SK-N-SH (cell line): ENCODE measurements at regions not wholly inside any gene's neighbourhood (a gene's known extent, or its start where the extent isn't known, plus 50 kb on each side); places are given as distances from the start of the nearest gene placed in this dataset.

Experiments used
- CTCF ChIA-PET: fragments of 300-600, 350-600 bp; formaldehyde crosslinking; extraction: SDS; loops from one replicate; lab custom pipeline; 2021; lab: Yijun Ruan, JAX
- POLR2A ChIA-PET: fragments of 350-600 bp; sonication (Branson Sonifier 250); formaldehyde crosslinking; extraction: SDS; loops from one replicate; lab custom pipeline; 2020; ENCODE audit warnings: antibody characterized with exemption, inconsistent platforms; lab: Yijun Ruan, JAX
- DNase-seq: peaks from one replicate; pipeline ENCODE4 v3.0.0; 2012
- H2AFZ ChIP-seq: fragments of 200-600 bp; sonication (generic); 2 replicates; pipeline ENCODE4 v1.8.1; 2016; ENCODE audit warnings: antibody characterized with exemption, mild to moderate bottlenecking, low read depth
- H3F3A ChIP-seq: fragments of 200-600 bp; sonication (generic); replicated peaks from 2 replicates; pipeline ENCODE3; 2016; ENCODE audit warnings: antibody characterized with exemption, mild to moderate bottlenecking; ENCODE audit not compliant: insufficient read depth
- H3K27ac ChIP-seq, 2 experiments: fragments of 200-500 bp in 1 of 2; fragments of 200-600 bp in 1 of 2; sonication (Bioruptor generic) in 1 of 2; sonication (generic), shearing (Covaris generic) in 1 of 2; 2 replicates each; pipeline versions ENCODE4 v1.5.1 to v1.6.1; 2014 to 2016; ENCODE audit warnings: low read depth in 2 of 2, inconsistent platforms in 1 of 2, low read length in 1 of 2, mild to moderate bottlenecking in 1 of 2, mixed read lengths in 1 of 2
- H3K27me3 ChIP-seq: fragments of 200-600 bp; sonication (generic), shearing (Covaris generic); 2 replicates; pipeline ENCODE4 v1.6.1; 2016; ENCODE audit warnings: mixed run types; ENCODE audit not compliant: insufficient read depth
- H3K36me3 ChIP-seq, 2 experiments: fragments of 200-500 bp in 1 of 2; fragments of 200-600 bp in 1 of 2; sonication (Bioruptor generic) in 1 of 2; sonication (generic) in 1 of 2; replicated peaks in 1 of 2; 2 replicates each; pipeline versions ENCODE3 to v1.5.1; 2014 to 2016; ENCODE audit warnings: low read length in 1 of 2, mild to moderate bottlenecking in 1 of 2; ENCODE audit not compliant: insufficient read depth in 2 of 2, control insufficient read depth in 1 of 2
- H3K4me1 ChIP-seq, 2 experiments: fragments of 200-500 bp in 1 of 2; fragments of 200-600 bp in 1 of 2; sonication (Bioruptor generic) in 1 of 2; sonication (generic), shearing (Covaris generic) in 1 of 2; 2 replicates each; pipeline versions ENCODE4 v1.5.1 to v1.6.1; 2014 to 2016; ENCODE audit warnings: low read depth in 1 of 2, low read length in 1 of 2, mixed run types in 1 of 2; ENCODE audit not compliant: insufficient read depth in 2 of 2, control insufficient read depth in 1 of 2
- H3K4me2 ChIP-seq: fragments of 200-600 bp; sonication (generic), shearing (Covaris generic); 2 replicates; pipeline ENCODE4 v1.6.1; 2017; ENCODE audit warnings: mixed run types
- H3K4me3 ChIP-seq, 2 experiments: fragments of 200-500 bp in 1 of 2; fragments of 200-600 bp in 1 of 2; sonication (Bioruptor generic) in 1 of 2; sonication (generic), shearing (Covaris generic) in 1 of 2; 2 replicates each; pipeline versions ENCODE4 v1.5.1 to v1.8.1; 2014 to 2016; ENCODE audit warnings: low read depth in 2 of 2, inconsistent platforms in 1 of 2, low read length in 1 of 2, mild to moderate bottlenecking in 1 of 2, mixed read lengths in 1 of 2, moderate library complexity in 1 of 2
- H3K79me2 ChIP-seq: fragments of 200-600 bp; sonication (generic); 2 replicates; pipeline ENCODE4 v1.8.1; 2017; ENCODE audit warnings: mild to moderate bottlenecking; ENCODE audit not compliant: insufficient read depth
- H3K9ac ChIP-seq: fragments of 200-600 bp; sonication (generic); 2 replicates; pipeline ENCODE4 v1.6.1; 2017; ENCODE audit warnings: mixed run types
- H3K9me2 ChIP-seq: fragments of 200-600 bp; sonication (generic); 2 replicates; pipeline ENCODE4 v1.6.1; 2017; ENCODE audit warnings: mixed run types
- H3K9me3 ChIP-seq: fragments of 200-600 bp; sonication (generic); 2 replicates; pipeline ENCODE4 v1.6.1; 2017; ENCODE audit warnings: mixed run types, mild to moderate bottlenecking, moderate library complexity
- H4K20me1 ChIP-seq: fragments of 200-600 bp; sonication (generic); 2 replicates; pipeline ENCODE4 v1.6.1; 2017; ENCODE audit warnings: mild to moderate bottlenecking, mixed run types; ENCODE audit not compliant: insufficient read depth
- CHD2 ChIP-seq: fragments of 150-350 bp; IDR thresholded peaks from 2 replicates; pipeline ENCODE4 v1.6.1; 2018; ENCODE audit warnings: low read length; ENCODE audit not compliant: partially characterized antibody
- ELF1 ChIP-seq: IDR thresholded peaks from 2 replicates; pipeline ENCODE4 v1.4.0; 2012
- EP300 ChIP-seq, 2 experiments: IDR thresholded peaks; 2 replicates each; pipeline versions ENCODE4 v1.4.0 to v1.6.1; 2012; ENCODE audit warnings: borderline replicate concordance in 1 of 2, low read depth in 1 of 2, low read length in 1 of 2
- FOXJ3 ChIP-seq: sonication (generic); formaldehyde crosslinking; IDR thresholded peaks from 2 replicates; pipeline ENCODE4 v1.5.1; 2020; ENCODE audit warnings: mild to moderate bottlenecking, missing genetic modification reagents
- JUND ChIP-seq: IDR thresholded peaks from 2 replicates; pipeline ENCODE4 v1.4.0; 2012
- MEF2A ChIP-seq: IDR thresholded peaks from 2 replicates; pipeline ENCODE4 v1.4.0; 2012; ENCODE audit warnings: low read depth, borderline replicate concordance
- RCOR1 ChIP-seq: fragments of 150-350 bp; IDR thresholded peaks from 2 replicates; pipeline ENCODE4 v1.6.1; 2017; ENCODE audit warnings: antibody characterized with exemption, low read length
- RFX5 ChIP-seq: IDR thresholded peaks from 2 replicates; pipeline ENCODE4 v1.6.1; 2012; ENCODE audit warnings: mild to moderate bottlenecking, improper control_type of control experiment, low read length
- TAF1 ChIP-seq: IDR thresholded peaks from 2 replicates; pipeline ENCODE4 v1.6.1; 2012; ENCODE audit warnings: low read depth, mild to moderate bottlenecking, low read length, moderate library complexity, borderline replicate concordance
- TCF12 ChIP-seq: IDR thresholded peaks from 2 replicates; pipeline ENCODE4 v1.4.0; 2012
- TEAD4 ChIP-seq: IDR thresholded peaks from 2 replicates; pipeline ENCODE4 v1.4.0; 2012; ENCODE audit warnings: mild to moderate bottlenecking, borderline replicate concordance; ENCODE audit not compliant: insufficient read depth
- YY1 ChIP-seq: IDR thresholded peaks from 2 replicates; pipeline ENCODE4 v1.4.0; 2012; ENCODE audit warnings: low read depth, mild to moderate bottlenecking
- WGBS: methylation state at CpG from one replicate; pipeline ENCODE4 v1.1.6; 2017; ENCODE audit warnings: low lambda C conversion rate; 5-methylcytosine and 5-hydroxymethylcytosine counted together
- TF ChIP-seq, protein P1 (sequence below): IDR thresholded peaks from 2 replicates; pipeline ENCODE4 v1.4.0; 2012; ENCODE audit warnings: low read depth, borderline replicate concordance
- TF ChIP-seq, protein P2 (sequence below): fragments of 150-350 bp; IDR thresholded peaks from 2 replicates; pipeline ENCODE4 v1.6.1; 2017; ENCODE audit warnings: antibody characterized with exemption, low read length, low read depth, borderline replicate concordance
- TF ChIP-seq, protein P3 (sequence below): fragments of 150-350 bp; IDR thresholded peaks from 2 replicates; pipeline ENCODE4 v1.6.1; 2016; ENCODE audit warnings: mild to moderate bottlenecking, low read depth, low read length

DNA sequence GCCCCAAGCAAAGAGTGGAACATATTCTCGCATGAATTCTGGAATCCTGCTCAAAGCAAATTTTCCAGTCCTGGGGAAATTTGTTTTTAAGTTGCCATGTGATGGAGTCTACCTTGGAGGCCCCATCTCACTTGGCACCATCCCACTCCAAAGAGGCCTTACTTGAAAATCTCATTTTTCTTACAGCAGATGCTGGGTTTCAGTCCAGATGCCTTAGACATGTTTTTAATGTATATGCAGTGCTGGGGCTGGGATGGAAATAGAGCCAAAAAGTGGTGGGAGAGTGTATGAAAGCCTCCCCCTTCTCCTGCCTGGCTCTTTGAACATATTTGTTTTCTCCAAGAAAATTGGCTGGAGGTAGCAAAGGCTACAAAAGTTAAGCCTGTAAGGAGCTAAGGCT, 493.7 kb downstream of the ENC1 start:
- no peaks in the 10 kb centered on the region for H4K20me1 ChIP-seq
- H3K4me1 ChIP-seq = peaks cover 0 to 11% of the 10 kb centered on the region in 2 experiments; a peak in 1 of 4 replicates
- ChIA-PET POLR2A (no interaction called here), CTCF (no interaction called here)
- H3K4me2 ChIP-seq = no peak overlapping the region
- no peaks in the 10 kb centered on the region for H3K9me2 ChIP-seq
- no peaks in the 10 kb centered on the region for H3K79me2 ChIP-seq
- H3K9me3 ChIP-seq = no peaks in the 10 kb centered on the region
- WGBS = 100% methylated on average over 1 of the region's 1 CpG
- no peak overlapping the region for H3K9ac ChIP-seq
- H3K36me3 ChIP-seq = no peaks in the 10 kb centered on the region
- no peak overlapping the region for H2AFZ ChIP-seq
- no peaks in the 10 kb centered on the region for H3K27me3 ChIP-seq
- H3K27ac ChIP-seq = no peak overlapping the region
- TF ChIP-seq JUND = no peak
- no peak for TF ChIP-seq MEF2A
- no peak for TF ChIP-seq FOXJ3 (CRISPR knock-in tag)
- TF ChIP-seq TCF12 = no peak
- TF ChIP-seq, protein P1, sequence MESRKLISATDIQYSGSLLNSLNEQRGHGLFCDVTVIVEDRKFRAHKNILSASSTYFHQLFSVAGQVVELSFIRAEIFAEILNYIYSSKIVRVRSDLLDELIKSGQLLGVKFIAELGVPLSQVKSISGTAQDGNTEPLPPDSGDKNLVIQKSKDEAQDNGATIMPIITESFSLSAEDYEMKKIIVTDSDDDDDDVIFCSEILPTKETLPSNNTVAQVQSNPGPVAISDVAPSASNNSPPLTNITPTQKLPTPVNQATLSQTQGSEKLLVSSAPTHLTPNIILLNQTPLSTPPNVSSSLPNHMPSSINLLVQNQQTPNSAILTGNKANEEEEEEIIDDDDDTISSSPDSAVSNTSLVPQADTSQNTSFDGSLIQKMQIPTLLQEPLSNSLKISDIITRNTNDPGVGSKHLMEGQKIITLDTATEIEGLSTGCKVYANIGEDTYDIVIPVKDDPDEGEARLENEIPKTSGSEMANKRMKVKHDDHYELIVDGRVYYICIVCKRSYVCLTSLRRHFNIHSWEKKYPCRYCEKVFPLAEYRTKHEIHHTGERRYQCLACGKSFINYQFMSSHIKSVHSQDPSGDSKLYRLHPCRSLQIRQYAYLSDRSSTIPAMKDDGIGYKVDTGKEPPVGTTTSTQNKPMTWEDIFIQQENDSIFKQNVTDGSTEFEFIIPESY = no peak
- TF ChIP-seq YY1 = no peak
- TF ChIP-seq RFX5 = no peak
- TF ChIP-seq CHD2 = no peak
- no peak for TF ChIP-seq RCOR1
- no peak for TF ChIP-seq ELF1
- no peak for TF ChIP-seq TAF1
- no peak for TF ChIP-seq EP300 (IDR thresholded peaks at IDR 0.05; ENCODE audit: borderline replicate concordance in 1 of 2, low read depth in 1 of 2, low read length in 1 of 2)
- TF ChIP-seq TEAD4 = no peak
- TF ChIP-seq, protein P2, sequence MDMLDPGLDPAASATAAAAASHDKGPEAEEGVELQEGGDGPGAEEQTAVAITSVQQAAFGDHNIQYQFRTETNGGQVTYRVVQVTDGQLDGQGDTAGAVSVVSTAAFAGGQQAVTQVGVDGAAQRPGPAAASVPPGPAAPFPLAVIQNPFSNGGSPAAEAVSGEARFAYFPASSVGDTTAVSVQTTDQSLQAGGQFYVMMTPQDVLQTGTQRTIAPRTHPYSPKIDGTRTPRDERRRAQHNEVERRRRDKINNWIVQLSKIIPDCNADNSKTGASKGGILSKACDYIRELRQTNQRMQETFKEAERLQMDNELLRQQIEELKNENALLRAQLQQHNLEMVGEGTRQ = no peak
- TF ChIP-seq, all 33 proteins: peak for 0
- Histone ChIP-seq H3K4me3 (no peak overlapping the region), H3F3A (no peaks in the 10 kb centered on the region)
- DNase-seq = no peak

DNA sequence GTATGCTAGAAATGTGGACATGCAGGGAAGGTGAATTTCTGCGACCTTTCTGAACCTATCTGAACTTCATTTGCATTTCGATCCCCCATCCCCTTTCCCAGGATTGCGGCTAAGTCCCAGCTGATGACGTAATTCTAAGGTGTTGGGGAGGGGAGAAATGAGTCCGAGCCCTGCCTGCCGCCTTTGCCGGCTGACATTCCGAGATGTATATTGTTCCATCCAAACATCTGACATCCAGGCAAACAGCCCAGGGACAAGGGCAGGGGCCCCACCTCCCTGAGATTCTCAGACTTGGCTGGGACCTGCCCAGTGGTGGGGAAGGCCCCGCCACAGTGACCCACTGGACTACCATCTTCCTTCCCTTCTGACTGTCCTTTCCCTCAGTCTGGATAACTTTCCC, 494.6 kb downstream of the ENC1 start:
- H3K4me2 ChIP-seq = no peak overlapping the region
- no peak overlapping the region for H2AFZ ChIP-seq
- no peaks in the 10 kb centered on the region for H3K9me3 ChIP-seq
- DNase-seq = no peak
- CTCF ChIA-PET = no interaction called here
- no peaks in the 10 kb centered on the region for H3F3A ChIP-seq
- H3K27ac ChIP-seq = no peak overlapping the region
- TF ChIP-seq RFX5 = no peak
- TF ChIP-seq, protein P3, sequence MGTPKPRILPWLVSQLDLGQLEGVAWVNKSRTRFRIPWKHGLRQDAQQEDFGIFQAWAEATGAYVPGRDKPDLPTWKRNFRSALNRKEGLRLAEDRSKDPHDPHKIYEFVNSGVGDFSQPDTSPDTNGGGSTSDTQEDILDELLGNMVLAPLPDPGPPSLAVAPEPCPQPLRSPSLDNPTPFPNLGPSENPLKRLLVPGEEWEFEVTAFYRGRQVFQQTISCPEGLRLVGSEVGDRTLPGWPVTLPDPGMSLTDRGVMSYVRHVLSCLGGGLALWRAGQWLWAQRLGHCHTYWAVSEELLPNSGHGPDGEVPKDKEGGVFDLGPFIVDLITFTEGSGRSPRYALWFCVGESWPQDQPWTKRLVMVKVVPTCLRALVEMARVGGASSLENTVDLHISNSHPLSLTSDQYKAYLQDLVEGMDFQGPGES = no peak
- no peak for TF ChIP-seq TCF12
- TF ChIP-seq, protein P2 = no peak
- TF ChIP-seq, all 33 proteins: peak for 0
- 86% methylated on average over 9 of the region's 9 CpGs for WGBS
- POLR2A ChIA-PET = no interaction called here
- Histone ChIP-seq H3K9ac (no peak overlapping the region), H4K20me1 (no peaks in the 10 kb centered on the region), H3K4me3 (no peak overlapping the region), H3K79me2 (no peaks in the 10 kb centered on the region), H3K27me3 (no peaks in the 10 kb centered on the region), H3K4me1 (peaks cover 0 to 11% of the 10 kb centered on the region in 2 experiments; a peak in 1 of 4 replicates), H3K9me2 (no peaks in the 10 kb centered on the region), H3K36me3 (no peaks in the 10 kb centered on the region)
